ENCODE measurements at regions not wholly inside any gene's neighbourhood (a gene's known extent, or its start where the extent isn't known, plus 50 kb on each side); places are given as distances from the start of the nearest gene placed in this dataset.

- CTCF ChIA-PET (ENCODE audit: low intra/inter-chr PET ratio, low total read pairs), result no interaction called here
- Histone ChIP-seq H3K79me2 (ENCODE audit: insufficient read depth, low read length) (no peaks in the 10 kb centered on the region), H3K4me3 (replicated peaks in 1 of 3; ENCODE audit: insufficient read depth in 1 of 3, low read depth in 2 of 3, low read length in 3 of 3) (no peak overlapping the region), H3K4me1 (ENCODE audit: insufficient read depth, low read length) (no peaks in the 10 kb centered on the region), H2AFZ (ENCODE audit: low read length) (no peak overlapping the region), H3K27me3 (ENCODE audit: control insufficient read depth in 1 of 2, insufficient read depth in 2 of 2, low read length in 2 of 2) (no peaks in the 10 kb centered on the region), H3K9ac (ENCODE audit: insufficient read depth, low read depth, low read length) (no peak overlapping the region), H3K9me3 (ENCODE audit: low read length) (no peaks in the 10 kb centered on the region), H3K27ac (ENCODE audit: extremely low read length, insufficient read depth, low read length) (no peak overlapping the region), H4K20me1 (ENCODE audit: insufficient read depth, low read length) (no peaks in the 10 kb centered on the region), H3K36me3 (replicated peaks in 1 of 2; ENCODE audit: control insufficient read depth in 1 of 2, insufficient read depth in 2 of 2, low read length in 2 of 2) (no peaks in the 10 kb centered on the region), H3K4me2 (ENCODE audit: low read depth, low read length) (no peak overlapping the region)
- ATAC-seq (no peak), FAIRE-seq (no peak), DNase-seq (ENCODE audit: low spot score) (no peak)
- POLR2A ChIA-PET, result no interaction called here
- BruUV-seq (replicated peaks), result no TSS peak
- 15% methylated on average over 2 of the region's 2 CpGs for WGBS (ENCODE audit: low lambda C conversion rate)
- TF ChIP-seq ZNF367 (CRISPR knock-in tag; IDR thresholded peaks at IDR 0.05; ENCODE audit: borderline replicate concordance) (no peak), MED1 (CRISPR knock-in tag; IDR thresholded peaks at IDR 0.05) (no peak), FOXO1 (CRISPR knock-in tag; IDR thresholded peaks at IDR 0.05) (no peak), CHD4 (IDR thresholded peaks at IDR 0.05; ENCODE audit: borderline replicate concordance, low read length) (no peak), ZNF549 (CRISPR knock-in tag; IDR thresholded peaks at IDR 0.05) (no peak), ZNF720 (CRISPR knock-in tag; IDR thresholded peaks at IDR 0.05) (no peak), ZSCAN31 (CRISPR knock-in tag; IDR thresholded peaks at IDR 0.05; ENCODE audit: low read depth) (no peak), ZBTB7A (CRISPR knock-in tag; IDR thresholded peaks at IDR 0.05) (no peak), JDP2 (CRISPR knock-in tag; IDR thresholded peaks at IDR 0.05; ENCODE audit: borderline replicate concordance) (no peak), ARHGAP35 (CRISPR knock-in tag; IDR thresholded peaks at IDR 0.05; ENCODE audit: borderline replicate concordance) (no peak), AGO2 (optimal IDR thresholded peaks at IDR 0.05; ENCODE audit: low read depth, low read length) (no peak), ASH2L (IDR thresholded peaks at IDR 0.05; ENCODE audit: insufficient read length, low read depth, low read length) (no peak)
- TF ChIP-seq, protein P1, sequence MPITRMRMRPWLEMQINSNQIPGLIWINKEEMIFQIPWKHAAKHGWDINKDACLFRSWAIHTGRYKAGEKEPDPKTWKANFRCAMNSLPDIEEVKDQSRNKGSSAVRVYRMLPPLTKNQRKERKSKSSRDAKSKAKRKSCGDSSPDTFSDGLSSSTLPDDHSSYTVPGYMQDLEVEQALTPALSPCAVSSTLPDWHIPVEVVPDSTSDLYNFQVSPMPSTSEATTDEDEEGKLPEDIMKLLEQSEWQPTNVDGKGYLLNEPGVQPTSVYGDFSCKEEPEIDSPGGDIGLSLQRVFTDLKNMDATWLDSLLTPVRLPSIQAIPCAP (CRISPR knock-in tag; IDR thresholded peaks at IDR 0.05; ENCODE audit: low read depth), result no peak
- TF ChIP-seq, protein P2, sequence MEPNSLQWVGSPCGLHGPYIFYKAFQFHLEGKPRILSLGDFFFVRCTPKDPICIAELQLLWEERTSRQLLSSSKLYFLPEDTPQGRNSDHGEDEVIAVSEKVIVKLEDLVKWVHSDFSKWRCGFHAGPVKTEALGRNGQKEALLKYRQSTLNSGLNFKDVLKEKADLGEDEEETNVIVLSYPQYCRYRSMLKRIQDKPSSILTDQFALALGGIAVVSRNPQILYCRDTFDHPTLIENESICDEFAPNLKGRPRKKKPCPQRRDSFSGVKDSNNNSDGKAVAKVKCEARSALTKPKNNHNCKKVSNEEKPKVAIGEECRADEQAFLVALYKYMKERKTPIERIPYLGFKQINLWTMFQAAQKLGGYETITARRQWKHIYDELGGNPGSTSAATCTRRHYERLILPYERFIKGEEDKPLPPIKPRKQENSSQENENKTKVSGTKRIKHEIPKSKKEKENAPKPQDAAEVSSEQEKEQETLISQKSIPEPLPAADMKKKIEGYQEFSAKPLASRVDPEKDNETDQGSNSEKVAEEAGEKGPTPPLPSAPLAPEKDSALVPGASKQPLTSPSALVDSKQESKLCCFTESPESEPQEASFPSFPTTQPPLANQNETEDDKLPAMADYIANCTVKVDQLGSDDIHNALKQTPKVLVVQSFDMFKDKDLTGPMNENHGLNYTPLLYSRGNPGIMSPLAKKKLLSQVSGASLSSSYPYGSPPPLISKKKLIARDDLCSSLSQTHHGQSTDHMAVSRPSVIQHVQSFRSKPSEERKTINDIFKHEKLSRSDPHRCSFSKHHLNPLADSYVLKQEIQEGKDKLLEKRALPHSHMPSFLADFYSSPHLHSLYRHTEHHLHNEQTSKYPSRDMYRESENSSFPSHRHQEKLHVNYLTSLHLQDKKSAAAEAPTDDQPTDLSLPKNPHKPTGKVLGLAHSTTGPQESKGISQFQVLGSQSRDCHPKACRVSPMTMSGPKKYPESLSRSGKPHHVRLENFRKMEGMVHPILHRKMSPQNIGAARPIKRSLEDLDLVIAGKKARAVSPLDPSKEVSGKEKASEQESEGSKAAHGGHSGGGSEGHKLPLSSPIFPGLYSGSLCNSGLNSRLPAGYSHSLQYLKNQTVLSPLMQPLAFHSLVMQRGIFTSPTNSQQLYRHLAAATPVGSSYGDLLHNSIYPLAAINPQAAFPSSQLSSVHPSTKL (CRISPR knock-in tag; IDR thresholded peaks at IDR 0.05), result no peak
- TF ChIP-seq, protein P3, sequence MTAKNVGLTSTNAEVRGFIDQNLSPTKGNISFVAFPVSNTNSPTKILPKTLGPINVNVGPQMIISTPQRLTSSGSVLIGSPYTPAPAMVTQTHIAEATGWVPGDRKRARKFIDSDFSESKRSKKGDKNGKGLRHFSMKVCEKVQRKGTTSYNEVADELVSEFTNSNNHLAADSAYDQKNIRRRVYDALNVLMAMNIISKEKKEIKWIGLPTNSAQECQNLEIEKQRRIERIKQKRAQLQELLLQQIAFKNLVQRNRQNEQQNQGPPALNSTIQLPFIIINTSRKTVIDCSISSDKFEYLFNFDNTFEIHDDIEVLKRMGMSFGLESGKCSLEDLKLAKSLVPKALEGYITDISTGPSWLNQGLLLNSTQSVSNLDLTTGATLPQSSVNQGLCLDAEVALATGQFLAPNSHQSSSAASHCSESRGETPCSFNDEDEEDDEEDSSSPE (CRISPR knock-in tag; IDR thresholded peaks at IDR 0.05), result no peak
- TF ChIP-seq, protein P4, sequence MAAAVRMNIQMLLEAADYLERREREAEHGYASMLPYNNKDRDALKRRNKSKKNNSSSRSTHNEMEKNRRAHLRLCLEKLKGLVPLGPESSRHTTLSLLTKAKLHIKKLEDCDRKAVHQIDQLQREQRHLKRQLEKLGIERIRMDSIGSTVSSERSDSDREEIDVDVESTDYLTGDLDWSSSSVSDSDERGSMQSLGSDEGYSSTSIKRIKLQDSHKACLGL (CRISPR knock-in tag; IDR thresholded peaks at IDR 0.05), result no peak
- in situ Hi-C loops (cut with HindIII; ENCODE audit: extremely low pct_ligation_motif_present, low pct_unique_long_range_greater_than_20kb), result no loop called here
- intact Hi-C loops (cut with micrococcal nuclease; ENCODE audit: unreplicated experiment), result no loop called here
Observed at GRCh38 chr4:23629421-23629820, 260.4 kb downstream of the PPARGC1A start.

All from HepG2 (cell line).